GM19438 (cell line): ENCODE measurements at regions not wholly inside any gene's neighbourhood (a gene's known extent, or its start where the extent isn't known, plus 50 kb on each side); places are given as distances from the start of the nearest gene placed in this dataset.
"Not testable (repeated sequence)": the region's sequence is repeated elsewhere in the genome, so short reads cannot be mapped to it uniquely, and the experiment has no call there.

Experiments used
- ATAC-seq: cut with Tn5 transposase; IDR thresholded peaks from one replicate; pipeline ENCODE4 v1.9.1; 2021; ENCODE audit warnings: low read depth; ENCODE audit not compliant: unreplicated experiment

GRCh38 chr6:58067867-58068548 is 750.6 kb downstream of the PRIM2 start:
- ATAC-seq = not testable (repeated sequence)

- no peak for ATAC-seq
These were observed 755.8 kb downstream of the PRIM2 start for GRCh38 chr6:58073263-58073662.

- ATAC-seq = not testable (repeated sequence)
These were observed 772.6 kb downstream of the PRIM2 start for GRCh38 chr6:58090067-58090466.

DNA sequence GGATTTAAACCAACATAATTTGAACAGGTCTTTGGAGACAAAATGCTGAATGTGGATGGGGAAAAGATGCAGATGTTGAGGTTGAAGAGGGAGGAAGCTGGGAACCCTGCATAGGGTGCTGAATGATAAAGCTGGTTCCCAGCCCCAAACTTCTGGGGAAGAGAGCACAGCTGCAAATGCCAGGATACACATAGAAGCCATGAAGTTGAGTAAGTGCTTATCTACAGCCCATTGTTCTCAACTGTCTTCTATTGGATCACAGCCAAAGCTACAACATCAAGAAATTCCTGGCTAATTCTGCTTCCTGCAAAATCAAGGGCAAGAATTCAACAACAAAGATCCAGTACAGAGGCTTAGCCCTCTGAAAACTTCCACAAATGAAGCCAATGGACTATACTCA is 779.8 kb downstream of the PRIM2 start:
- ATAC-seq = not testable (repeated sequence)

GRCh38 chr6:58113960-58114359 is 796.5 kb downstream of the PRIM2 start:
- ATAC-seq = no peak

DNA sequence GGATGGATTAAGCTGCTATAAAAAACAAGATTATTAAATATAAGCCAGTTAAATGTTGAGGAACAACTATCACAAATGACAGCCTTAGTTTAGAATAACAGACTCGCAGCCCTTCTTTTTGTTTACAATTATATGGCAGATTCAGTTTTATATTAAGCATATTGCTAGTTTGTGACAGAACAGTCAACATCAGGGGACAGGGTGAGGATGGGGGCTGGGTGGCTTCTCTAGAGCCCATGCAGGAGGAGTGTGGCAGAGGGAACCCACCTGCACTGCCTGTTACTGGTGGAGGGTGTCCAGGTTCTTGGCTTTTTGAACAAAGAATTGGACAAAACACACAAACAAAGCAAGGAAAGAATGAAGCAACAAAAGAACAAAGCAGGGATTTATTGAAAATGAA is 799.7 kb downstream of the PRIM2 start:
- ATAC-seq = not testable (repeated sequence)

DNA sequence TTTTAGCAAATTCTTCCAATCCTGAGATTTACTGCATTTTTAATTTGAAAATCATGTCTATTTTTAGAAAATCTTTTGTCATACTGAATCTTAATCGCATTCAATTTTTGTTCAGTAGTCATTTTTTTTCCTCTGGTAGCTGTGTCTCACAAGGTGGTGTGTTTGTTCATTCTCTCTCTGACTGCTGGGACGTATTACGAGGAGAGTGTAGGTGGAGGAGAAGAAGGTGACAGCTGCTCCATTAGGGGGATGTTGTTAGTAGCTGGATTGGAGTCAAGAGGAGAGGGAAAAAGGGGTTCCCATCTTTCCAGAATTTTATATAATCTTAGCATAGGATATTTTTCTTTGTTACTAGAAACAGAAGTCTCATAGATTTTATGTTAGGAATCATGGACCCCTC is 804.2 kb downstream of the PRIM2 start:
- ATAC-seq = not testable (repeated sequence)

DNA sequence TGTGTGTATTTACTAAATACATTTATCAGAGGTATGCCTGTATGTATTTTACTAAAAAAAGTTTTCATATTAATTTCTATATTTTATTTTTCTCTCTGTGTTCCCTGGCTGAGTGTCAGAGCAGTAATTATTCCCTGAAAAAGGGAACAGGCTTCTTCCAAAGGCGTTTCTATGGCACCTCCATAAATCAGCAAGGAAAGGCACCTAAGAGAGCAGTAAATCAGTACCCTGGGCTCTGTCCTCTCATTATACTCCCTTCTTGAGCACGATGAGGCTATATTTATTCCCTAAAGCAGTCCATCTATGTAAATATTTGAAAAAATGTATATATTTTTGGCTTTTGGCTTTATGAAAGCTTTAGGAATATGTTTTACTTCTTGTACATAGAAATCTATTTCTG is 806.3 kb downstream of the PRIM2 start:
- ATAC-seq = not testable (repeated sequence)

DNA sequence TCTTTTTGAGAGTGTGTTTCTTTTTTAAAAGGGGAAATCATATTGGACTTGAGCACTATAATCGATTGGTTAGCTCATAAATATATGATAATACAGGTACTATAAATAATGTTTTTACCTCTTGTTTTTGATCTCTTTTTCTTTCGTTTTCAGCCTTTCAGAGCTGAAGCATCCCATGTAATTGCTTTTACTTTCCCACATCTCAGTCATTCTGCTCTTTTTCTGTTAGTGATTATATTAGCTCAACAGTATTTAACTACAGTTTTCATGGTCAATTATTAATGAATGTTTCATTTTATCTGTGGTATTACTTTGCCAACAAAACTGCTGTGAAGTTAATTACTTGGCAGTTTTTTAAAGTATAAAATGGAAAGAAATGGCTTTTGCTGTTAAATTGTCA is 811.1 kb downstream of the PRIM2 start:
- ATAC-seq = not testable (repeated sequence)

DNA sequence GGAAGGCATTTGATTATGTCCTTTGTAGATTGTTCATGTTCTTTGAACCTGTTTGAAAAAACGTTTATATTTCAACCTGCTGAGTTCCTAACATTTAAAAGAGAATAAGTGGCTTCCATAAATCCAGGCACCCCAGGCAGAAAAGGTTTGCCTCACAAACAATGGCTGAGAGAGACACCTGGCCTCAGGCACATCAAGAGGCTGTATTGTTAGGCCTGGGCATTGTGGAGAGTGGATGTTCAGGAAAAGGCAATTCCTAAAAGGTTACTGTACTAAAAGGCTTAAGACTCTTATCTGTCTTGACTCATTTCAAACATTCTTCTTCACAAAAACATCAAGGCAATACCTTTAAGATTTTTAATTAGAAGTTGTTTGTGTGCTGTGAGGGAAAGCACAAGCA is 811.7 kb downstream of the PRIM2 start:
- not testable (repeated sequence) for ATAC-seq

DNA sequence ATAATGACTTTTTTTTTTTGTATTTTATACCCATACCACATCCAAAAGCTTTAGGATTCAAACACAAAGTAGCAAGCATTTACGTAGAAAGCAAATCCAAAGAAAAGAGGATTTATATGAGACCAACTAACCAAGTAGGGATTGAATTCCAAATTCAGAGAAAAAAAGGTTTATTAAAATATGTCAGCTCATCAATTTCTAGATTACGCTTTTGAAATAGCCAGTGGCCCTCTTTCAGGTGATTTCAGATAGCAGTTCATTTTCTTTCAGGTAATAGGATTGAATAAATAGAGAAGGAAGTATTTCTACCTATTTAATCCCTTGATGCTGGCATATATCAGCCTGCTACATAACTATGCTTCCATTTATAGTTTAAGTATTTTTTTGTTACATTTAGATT is 822.3 kb downstream of the PRIM2 start:
- not testable (repeated sequence) for ATAC-seq

DNA sequence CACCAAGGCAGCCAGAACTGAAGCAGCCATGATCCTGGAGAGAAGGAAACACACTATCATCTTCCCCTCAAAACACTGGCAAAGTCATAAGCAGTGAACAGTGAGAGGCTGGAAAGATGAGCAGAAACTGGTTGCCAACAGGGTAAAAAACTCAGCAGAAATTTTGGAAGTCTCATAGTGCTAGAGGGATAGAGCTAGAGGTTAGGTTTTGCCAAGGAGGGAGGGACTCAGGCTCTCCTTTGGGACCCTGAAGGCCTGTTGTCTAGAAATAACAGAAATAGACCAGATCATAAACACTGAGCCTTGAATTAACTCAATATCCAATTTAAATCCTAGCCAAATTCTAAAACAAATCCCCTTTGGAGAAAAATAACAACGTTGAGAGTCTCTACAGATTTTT is 853.6 kb downstream of the PRIM2 start:
- ATAC-seq = not testable (repeated sequence)

GRCh38 chr6:58181557-58182065 is 864.2 kb downstream of the PRIM2 start:
- not testable (repeated sequence) for ATAC-seq

- not testable (repeated sequence) for ATAC-seq
These were observed 867.9 kb downstream of the PRIM2 start for GRCh38 chr6:58185300-58185699.

DNA sequence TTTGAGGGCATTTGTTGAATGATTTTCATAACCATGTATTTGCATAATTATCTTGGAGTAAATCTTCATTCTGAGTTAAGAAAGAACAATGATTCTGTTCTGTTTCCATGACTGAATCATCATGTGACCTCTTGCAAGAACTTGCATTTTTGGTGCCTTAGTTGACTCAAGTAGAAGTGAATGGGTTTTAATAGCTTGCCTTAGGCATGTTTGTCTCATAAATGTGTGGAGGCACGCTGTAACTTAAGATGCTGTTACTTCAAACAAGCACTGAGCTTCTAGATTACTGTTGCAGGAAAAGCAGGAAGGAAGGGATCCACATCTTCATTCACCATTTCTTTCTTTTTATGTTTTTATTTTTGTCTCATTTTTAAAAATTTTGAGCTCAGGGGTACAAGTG is 875.8 kb downstream of the PRIM2 start:
- ATAC-seq = not testable (repeated sequence)

DNA sequence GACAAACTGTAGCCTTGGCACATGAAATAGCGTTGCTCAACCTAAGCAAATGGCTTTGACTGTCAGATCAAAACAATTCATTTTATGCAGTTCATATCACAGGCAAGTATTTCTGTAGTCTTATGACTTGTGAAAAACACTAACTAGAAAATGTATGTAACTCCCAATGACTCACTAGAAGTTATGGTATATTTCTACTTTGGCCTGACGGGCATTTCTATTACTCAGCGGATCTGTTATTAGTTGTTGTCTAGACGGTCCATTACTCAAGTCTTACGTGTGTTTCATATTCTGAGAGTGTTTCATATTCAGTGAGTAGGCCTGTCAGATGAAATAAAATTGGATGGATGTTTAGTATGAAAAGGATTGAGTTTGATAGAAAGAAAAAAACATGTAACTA is 880.9 kb downstream of the PRIM2 start:
- ATAC-seq = no peak

DNA sequence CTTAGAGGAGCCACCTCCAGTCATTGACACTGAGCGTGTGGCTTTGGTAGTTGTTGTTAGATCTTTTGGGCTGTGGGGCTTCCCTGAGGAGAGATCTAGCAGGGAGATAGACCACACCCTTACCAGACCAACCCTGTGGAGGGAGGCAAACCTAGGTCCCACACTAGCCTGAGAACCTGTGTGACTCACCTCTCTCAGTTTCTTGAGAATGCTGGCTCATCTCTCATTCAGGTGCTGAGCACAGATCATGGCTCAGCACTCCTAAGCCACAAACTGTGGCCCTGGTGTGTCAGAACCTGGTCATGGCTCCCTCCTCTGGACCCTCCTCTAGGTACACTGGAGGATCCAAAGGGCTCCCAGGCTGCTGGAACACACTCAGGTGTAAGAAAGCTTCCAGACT is 919.7 kb downstream of the PRIM2 start:
- ATAC-seq = not testable (repeated sequence)

- ATAC-seq = not testable (repeated sequence)
These were observed 921.0 kb downstream of the PRIM2 start for GRCh38 chr6:58238421-58238820.

GRCh38 chr6:58257625-58258024 is 940.2 kb downstream of the PRIM2 start:
- ATAC-seq = not testable (repeated sequence)

- no peak for ATAC-seq
These were observed 972.7 kb downstream of the PRIM2 start for GRCh38 chr6:58290177-58290576.

GRCh38 chr6:58291319-58291718 is 973.9 kb downstream of the PRIM2 start:
- ATAC-seq = not testable (repeated sequence)

- ATAC-seq = not testable (repeated sequence)
These were observed 990.5 kb downstream of the PRIM2 start for GRCh38 chr6:58307901-58308300.
